C4-2B (cell line): ENCODE measurements at regions not wholly inside any gene's neighbourhood (a gene's known extent, or its start where the extent isn't known, plus 50 kb on each side); places are given as distances from the start of the nearest gene placed in this dataset.

Source experiments
- H3K27ac ChIP-seq: fragments of 450-650 bp; 2 replicates; pipeline ENCODE4 v1.5.1; 2017
- CTCF ChIP-seq: fragments of 450-650 bp; conservative IDR thresholded peaks from 2 replicates; pipeline ENCODE4 v1.5.1; 2017; ENCODE audit warnings: mild to moderate bottlenecking
- ZFX ChIP-seq: fragments of 450-650 bp; IDR thresholded peaks from 2 replicates; pipeline ENCODE4 v1.6.1; 2017

- TF ChIP-seq CTCF = no peak
- TF ChIP-seq ZFX = no peak
Observed at GRCh38 chr10:90205340-90205739, 503.9 kb downstream of the KIF20B start.

GRCh38 chr10:90213346-90213745, 512.0 kb downstream of the KIF20B start:
- no peak overlapping the region for H3K27ac ChIP-seq
- TF ChIP-seq CTCF (no peak), ZFX (no peak)

More at GRCh38 chr10:90205340-90205739, 503.9 kb downstream of the KIF20B start:
- no peak overlapping the region for H3K27ac ChIP-seq

GRCh38 chr10:90218846-90219245, 517.5 kb downstream of the KIF20B start:
- H3K27ac ChIP-seq = no peak overlapping the region
- TF ChIP-seq CTCF = no peak
- no peak for TF ChIP-seq ZFX

GRCh38 chr10:90222372-90222771, 521.0 kb downstream of the KIF20B start:
- TF ChIP-seq ZFX = no peak
- TF ChIP-seq CTCF = no peak
- no peak overlapping the region for H3K27ac ChIP-seq

- no peak for TF ChIP-seq CTCF
- TF ChIP-seq ZFX = no peak
- no peak overlapping the region for H3K27ac ChIP-seq
Observed at GRCh38 chr10:90222939-90223338, 521.5 kb downstream of the KIF20B start.

GRCh38 chr10:90224791-90225566, 523.6 kb downstream of the KIF20B start:
- H3K27ac ChIP-seq = no peak overlapping the region
- TF ChIP-seq CTCF (no peak), ZFX (no peak)

- TF ChIP-seq ZFX (no peak), CTCF (no peak)
- no peak overlapping the region for H3K27ac ChIP-seq
Observed at GRCh38 chr10:90226517-90226916, 525.1 kb downstream of the KIF20B start.
